ENCODE measurements at regions not wholly inside any gene's neighbourhood (a gene's known extent, or its start where the extent isn't known, plus 50 kb on each side); places are given as distances from the start of the nearest gene placed in this dataset.

- H3K4me3 ChIP-seq (ENCODE audit: low read depth, low read length), result no peak overlapping the region
Measured at GRCh38 chr10:6660460-6660859, 80.4 kb upstream of the PRKCQ start.

DNA sequence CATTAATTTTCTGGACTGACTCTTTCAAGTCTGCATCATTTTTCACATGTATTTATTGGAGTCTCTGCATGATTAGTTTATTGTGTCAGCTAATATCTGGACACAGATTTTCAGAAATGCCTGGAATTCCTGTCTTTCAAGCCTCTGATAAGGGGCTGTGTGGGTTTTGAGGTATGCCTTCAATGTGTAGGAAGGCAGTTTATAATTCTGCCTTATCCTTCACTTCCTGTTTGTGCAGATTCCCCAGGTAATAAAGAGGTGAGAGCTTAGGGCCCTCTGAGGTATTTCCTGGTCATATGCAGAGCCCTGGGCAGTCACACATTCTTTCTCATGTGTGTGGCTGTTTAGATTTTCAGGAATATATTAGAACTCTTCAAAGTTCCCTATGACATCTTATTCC is 79.4 kb upstream of the PRKCQ start:
- no peak overlapping the region for H3K4me3 ChIP-seq (ENCODE audit: low read depth, low read length)

GRCh38 chr10:6657669-6658068 is 77.6 kb upstream of the PRKCQ start:
- H3K4me3 ChIP-seq (ENCODE audit: low read depth, low read length), result no peak overlapping the region

DNA sequence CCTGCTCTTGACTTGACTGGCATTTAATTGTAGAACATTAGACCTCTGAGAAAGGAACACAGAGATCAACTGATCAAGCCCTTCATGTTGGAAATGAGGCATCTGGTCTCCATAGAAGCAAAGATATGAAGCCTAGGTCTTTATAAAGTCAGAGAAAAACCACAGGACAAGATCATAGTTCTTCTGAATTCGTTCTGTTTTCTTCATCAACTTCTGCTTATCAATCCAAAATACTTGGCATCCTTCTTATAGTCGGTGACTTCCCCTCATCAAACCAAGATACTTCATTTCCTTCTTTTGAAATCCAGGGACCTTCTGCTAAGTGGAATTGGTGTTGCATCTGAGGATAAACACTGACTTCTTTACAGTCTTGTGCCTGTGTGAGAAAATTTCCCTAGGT is 77.1 kb upstream of the PRKCQ start:
- H3K4me3 ChIP-seq (ENCODE audit: low read depth, low read length), result no peak overlapping the region

GRCh38 chr10:6654571-6654970 is 74.5 kb upstream of the PRKCQ start:
- H3K4me3 ChIP-seq (ENCODE audit: low read depth, low read length), result no peak overlapping the region

DNA sequence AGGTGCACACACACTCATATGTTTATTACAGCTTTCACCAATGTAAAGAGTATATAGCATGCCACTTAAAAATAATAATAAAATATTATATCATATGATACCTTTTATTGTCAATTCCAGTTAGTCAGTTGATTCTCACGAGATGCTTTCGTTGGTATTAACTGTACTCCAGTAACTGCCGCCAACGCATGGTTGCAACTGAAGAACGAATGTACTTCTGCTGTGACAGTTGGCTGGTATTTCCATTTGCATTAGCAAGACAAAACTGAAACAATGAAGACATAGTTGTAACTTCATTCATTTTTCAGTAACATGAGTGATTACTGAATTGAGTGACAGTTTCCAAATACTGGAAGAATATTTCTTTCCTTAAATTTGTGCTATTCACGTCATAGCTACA is 70.5 kb upstream of the PRKCQ start:
- no peak overlapping the region for H3K4me3 ChIP-seq (ENCODE audit: low read depth, low read length)

- H3K4me3 ChIP-seq (ENCODE audit: low read depth, low read length), result no peak overlapping the region
Measured at GRCh38 chr10:6649903-6650302, 69.8 kb upstream of the PRKCQ start.

DNA sequence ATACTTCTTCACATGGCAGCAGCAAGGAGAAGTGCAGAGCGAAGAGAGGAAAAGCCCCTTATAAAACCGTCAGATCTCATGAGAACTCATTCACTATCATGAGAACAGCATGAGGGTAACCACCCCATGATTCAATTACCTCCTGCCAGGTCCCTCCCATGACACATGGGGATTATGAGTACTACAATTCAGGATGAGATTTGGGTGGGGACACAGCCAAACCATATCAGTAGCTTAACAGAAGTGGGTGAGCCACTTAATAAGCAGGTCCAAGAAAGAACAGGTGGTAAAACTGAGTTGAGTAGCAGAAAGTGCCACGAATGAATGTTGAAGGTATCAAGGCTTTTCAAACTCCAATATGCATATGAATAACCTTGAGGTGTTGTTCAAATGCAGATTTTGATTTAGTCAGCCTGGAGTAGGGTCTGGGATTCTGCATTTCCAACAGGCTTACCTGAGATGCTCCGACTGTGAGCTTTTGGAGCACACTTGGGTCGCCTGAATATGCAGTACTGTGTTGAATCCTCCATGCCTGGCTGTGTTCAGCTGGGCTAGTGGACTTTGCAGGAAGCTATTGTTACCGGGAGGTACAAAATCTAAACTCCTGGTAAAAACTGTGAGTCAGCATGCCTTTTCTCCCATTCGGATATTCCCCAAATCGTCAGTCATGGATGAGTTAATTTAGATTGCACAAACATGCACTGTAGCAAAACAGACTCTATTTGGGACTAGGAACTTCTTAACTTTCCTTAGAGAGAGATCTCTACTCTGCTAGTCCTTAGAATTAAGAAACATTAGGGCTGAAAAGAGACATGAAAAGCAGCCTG is 69.0 kb upstream of the PRKCQ start:
- H3K4me3 ChIP-seq (ENCODE audit: low read depth, low read length), result no peak overlapping the region

DNA sequence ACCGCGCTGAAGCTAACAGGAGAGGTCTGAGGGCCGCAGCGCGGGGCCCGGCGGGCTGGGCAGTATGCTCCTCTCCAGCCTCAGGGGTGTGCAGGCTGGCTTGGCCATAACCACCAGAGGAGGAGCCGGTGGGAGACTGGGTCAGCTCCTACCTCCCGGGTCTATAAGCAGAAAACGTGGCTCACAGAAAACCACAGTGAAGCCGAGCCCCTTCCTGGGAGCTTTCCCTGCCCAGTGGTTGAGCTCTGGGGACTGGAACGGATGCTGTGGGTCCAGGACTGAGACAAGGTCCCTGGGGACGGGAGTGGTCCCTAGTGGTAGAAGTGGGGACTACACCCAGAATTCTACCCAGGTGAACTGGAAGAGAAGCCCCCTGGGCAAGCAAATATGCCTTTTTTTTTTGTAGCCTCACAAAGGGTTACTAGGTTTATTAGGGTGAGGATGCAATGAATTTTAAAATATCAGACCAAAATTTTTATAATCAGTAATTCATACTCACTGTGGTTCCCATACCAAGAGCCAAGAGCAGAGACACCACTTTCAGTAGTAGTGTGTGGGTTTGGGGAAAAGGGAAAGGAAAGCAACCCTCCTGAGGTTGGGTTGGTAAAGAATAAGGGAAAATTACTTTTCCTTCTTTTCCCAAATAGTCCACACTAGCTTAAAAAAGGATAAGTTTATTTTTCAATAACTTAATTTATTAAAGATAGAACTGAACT is 67.9 kb upstream of the PRKCQ start:
- no peak overlapping the region for H3K4me3 ChIP-seq (ENCODE audit: low read depth, low read length)

GRCh38 chr10:6643962-6644361 is 63.9 kb upstream of the PRKCQ start:
- H3K4me3 ChIP-seq (ENCODE audit: low read depth, low read length), result no peak overlapping the region

DNA sequence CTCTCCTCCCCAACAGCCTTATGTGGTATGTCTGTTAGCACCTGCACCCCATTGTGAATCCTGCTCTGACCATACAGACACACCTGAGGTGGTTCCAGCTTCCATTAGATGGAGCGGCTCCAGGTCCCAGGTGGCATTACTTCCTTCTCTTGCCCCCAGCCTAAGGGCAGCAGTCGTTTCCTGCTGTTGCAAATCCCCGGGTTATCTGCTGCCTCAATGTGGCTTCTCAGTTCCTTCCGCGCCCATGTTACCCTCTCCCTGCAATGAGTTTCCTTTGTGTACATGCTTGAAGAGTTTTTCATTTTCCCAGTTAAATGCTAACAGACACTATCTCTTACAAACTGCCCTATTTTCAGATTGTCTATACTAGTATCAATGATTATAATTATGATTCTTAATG is 62.8 kb upstream of the PRKCQ start:
- H3K4me3 ChIP-seq (ENCODE audit: low read depth, low read length), result no peak overlapping the region

DNA sequence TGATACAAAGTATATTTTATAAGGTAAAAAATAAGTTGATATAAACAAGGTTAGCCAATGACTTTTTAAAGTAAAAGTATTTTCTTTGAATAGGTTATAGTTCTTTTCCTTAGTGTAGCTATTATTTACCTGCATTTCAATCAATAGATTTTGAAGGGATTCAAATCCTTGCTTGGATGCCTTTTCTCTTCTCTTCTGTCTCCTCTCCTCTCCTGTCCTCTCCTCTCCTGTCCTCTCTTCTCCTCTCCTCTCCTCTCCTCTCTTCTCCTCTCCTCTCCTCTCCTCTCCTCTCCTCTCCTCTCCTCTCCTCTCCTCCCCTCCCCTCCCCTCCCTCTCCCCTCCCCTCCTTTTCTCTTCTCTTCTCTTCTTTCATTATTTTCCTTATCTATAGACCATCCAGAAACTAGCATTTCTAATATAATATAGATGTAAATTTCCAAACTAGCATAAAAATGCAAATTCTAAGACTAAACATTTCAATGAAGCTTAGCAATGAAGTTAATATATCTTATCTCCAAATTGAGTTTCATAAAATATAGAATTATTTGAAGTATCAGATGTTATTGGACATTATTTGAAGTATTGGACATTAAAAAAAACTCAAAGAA is 60.5 kb upstream of the PRKCQ start:
- H3K4me3 ChIP-seq (ENCODE audit: low read depth, low read length), result no peak overlapping the region

GRCh38 chr10:6637053-6637452 is 57.0 kb upstream of the PRKCQ start:
- H3K4me3 ChIP-seq (ENCODE audit: low read depth, low read length), result no peak overlapping the region

DNA sequence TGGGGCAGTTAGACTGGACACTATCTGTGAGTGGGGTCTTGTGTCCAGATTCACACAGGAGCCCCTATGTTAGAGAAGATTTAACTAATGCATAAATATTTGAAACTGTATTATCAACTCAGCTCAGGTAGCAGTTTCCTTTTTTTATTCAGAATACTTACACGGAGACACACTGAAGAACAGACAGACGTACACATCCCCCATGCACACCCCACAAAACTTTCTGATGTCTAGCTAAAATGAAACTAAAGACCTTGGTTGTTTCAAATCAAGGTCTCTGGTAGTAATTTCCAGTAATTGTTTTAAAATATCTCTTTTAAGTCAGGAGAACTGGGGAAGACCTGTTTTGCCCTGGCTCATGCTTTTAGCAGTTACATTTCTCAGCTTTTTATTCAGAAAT is 55.7 kb upstream of the PRKCQ start:
- no peak overlapping the region for H3K4me3 ChIP-seq (ENCODE audit: low read depth, low read length)

Measured in iPS-11a (cell line).